Hematopoietic multipotent progenitor cell treated with erythropoietin and hydrocortisone succinate and interleukin-3 and kit ligand, for 15 days (in vitro differentiated cells): ENCODE measurements at regions not wholly inside any gene's neighbourhood (a gene's known extent, or its start where the extent isn't known, plus 50 kb on each side); places are given as distances from the start of the nearest gene placed in this dataset.
"Not testable (repeated sequence)": the region's sequence is repeated elsewhere in the genome, so short reads cannot be mapped to it uniquely, and the experiment has no call there.

Source experiments
- DNase-seq: peaks from one replicate; pipeline ENCODE4 v3.0.0-alpha.2; 2015; ENCODE audit warnings: low spot score

DNA sequence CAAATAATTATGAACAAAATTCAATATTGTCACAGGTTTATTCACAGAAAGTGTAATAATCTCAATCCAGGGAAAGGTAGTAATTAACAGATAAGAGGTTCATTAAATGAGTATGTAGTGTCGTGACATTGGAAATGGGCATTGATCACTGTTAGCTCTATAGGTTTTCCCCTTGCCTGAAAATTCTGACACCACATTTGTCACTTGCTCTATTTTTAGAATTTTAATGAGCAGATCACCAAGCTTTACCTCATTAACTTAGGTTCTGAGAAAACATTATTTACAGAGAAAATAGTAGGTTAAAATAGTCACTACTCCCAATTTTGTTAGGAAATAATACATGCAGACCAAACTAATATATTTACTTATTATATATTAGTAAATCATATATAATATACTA, 344.0 kb downstream of the DSC3 start:
- no peak for DNase-seq

DNA sequence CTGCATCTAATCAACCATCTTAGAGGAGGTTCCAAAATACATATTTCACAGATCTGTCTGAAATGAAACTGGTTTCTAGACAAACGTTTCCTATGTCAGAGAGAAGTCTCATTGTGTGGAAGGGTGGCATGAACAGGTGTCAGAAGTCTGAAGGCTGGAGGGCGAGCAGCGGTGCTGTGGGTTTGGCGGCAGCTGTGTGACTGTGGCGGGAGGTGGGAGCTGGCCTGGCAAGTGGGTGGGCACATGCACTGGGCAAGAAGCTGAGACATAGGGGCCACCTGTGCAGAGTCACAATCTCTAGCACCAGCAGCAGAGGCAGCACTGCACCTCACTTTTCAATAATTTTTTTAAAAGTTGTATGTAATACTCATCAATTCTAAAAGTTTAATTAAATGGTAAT, 346.3 kb downstream of the DSC3 start:
- no peak for DNase-seq

- DNase-seq = no peak
Observed at GRCh38 chr18:30694773-30695172, 347.8 kb downstream of the DSC3 start.

DNA sequence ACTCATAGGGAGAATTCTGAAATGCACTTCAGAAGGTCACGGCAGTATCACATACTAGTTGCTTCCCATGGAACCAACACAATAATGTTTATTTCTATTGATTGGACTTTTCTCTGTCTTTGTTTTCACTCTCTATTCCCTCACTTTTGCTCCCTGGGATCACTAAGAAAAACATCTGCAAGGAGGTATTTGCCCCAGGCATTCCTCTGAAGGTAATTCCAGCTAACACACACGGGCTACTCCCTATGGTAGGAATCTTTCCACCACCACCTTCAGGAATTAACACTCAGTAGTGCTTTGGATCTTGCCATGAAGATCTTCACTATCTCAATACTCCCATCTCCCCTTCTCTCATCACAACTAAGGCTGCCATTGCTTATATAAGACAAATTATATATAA, 353.3 kb downstream of the DSC3 start:
- DNase-seq = no peak

DNA sequence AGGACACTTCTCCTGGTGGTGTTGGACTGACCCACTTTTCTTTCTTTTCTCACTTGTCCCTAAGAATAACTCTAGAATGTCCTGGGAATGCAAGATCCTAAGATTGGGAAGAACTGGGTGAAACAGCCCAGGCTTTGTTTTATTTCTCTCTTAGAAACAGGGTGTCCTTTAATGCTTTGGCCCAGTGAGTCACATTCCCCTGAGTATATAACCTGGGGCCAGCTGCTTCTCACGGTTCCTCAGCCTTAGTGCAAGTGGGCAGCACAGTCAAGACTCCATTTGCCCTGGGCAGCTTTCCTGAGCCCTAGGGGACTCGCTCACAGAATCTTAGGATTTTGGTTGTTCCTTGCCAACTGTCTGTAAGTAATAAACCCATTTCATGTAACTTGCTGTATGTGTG, 355.0 kb downstream of the DSC3 start:
- DNase-seq = no peak

- DNase-seq = no peak
Observed at GRCh38 chr18:30684825-30685481, 357.6 kb downstream of the DSC3 start.

DNA sequence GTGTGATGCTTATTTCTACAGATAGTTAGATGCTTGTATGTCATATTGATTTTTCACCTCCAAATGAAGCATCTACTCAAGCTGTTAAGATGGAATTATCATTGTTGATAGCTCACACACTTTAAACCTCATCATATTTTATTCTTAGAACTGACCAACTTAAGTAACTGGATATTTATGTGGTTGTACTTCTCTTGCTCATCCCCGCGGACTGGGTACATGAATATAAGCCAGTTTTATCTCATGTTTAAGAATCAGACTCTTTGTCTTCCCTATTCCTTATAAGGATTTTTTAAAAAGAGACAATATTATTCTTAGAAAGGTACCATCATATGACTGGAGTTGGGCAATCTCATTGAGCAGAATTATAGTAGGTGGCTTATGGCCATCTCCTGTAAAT, 358.7 kb downstream of the DSC3 start:
- DNase-seq = no peak

DNA sequence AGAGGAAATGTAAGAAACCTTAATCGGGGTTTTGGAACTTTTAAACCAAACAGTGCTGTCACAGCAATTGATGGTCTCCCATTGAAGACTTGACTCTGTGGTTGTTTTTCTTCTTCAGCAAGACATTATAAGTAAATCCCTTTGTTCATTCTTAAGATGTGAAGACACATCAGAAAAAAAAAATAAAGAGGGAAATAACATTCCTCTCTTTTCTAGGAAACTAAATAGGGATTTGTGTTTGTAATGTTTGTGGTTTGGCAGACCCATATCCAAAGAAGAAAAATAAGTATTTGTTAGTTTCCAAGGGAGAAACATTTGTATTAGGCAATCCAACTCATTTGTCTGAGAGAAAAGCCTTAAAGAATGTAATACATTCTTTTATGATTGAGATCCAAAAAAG, 359.9 kb downstream of the DSC3 start:
- DNase-seq = no peak

DNA sequence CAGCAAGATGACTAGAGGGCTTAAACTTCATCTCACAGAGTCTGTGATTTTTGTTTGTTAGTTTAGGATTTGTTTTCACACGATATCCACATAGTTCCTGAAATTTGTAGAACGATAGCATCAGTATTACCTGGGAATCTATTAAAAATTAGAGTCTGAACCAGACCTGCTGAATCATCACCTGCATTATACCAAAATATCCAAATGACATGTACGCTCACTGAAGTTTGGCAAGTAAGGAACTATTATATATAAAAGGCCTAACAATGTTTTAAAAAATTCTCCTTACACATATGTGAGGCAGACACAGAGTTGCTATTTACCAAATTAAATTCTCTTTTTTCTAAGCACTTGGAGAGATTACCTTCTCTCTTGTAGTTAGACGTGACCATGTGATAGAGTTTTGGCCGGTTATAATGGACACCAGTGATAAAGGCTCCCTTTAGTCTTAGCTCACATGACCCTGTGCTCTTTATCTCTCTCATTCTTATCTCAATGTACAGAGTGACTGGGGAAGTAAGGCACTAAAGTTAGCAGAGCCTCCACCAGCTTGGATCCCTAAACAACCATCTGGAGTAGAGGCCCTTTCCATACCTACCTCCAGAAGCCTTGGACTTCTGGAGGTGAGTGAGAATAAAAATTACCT, 363.1 kb downstream of the DSC3 start:
- peak; percentile 4 for DNase-seq

DNA sequence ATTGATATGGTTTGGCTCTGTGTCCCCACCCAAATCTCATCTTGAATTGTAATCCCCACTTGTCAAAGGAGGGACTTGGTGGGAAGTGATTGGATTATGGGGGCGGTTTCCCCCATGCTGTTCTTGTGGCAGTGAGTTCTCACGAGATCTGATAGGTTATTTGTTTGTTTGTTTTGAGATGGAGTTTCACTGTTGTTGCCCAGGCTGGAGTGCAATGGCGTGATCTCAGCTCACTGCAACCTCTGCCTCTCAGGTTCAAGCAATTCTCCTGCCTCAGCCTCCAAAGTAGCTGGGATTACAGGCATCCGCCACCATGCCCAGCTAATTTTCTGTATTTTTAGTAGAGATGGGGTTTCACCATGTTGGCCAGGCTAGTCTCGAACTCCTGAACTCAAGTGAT, 364.7 kb downstream of the DSC3 start:
- DNase-seq = not testable (repeated sequence)

GRCh38 chr18:30676053-30676480, 366.5 kb downstream of the DSC3 start:
- peak; percentile 27 for DNase-seq

GRCh38 chr18:30675493-30675892, 367.0 kb downstream of the DSC3 start:
- DNase-seq = no peak

- DNase-seq = no peak
Observed at GRCh38 chr18:30675072-30675471, 367.5 kb downstream of the DSC3 start.

DNA sequence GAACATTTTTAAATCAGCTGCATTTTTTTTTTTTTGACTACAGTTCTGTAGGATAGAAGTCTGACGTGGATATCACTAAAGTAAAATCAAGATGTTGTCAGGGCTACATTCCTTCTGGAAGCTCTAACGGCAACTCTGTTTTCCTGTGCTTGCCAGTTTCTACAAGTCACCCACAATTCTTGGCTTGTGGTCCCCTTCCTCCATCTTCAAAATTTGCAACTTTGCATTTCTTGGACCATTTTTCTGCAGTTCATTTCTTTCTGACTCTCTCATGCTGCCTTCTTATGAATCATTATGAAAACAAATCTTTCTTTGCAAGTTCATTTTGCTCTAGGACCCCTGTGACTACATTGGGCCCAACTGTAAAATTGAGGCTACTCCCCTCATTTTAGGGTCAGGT, 367.9 kb downstream of the DSC3 start:
- DNase-seq = no peak

DNA sequence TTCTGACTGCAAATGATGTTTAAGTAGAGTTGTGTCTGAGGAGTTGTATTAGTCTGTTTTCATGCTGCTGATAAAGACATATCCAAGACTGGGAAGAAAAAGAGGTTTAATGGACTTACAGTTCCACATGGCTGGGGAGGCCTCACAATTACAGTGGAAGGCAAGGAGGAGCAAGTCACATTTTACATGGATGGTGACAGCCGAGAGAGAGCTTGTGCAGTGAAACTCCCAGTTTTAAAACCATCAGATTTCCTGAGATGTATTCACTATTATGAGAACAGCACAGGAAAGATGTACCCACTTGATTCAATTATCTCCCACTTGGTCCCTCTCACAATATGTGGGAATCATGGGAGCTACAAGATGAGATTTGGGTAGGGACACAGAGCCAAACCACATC, 370.1 kb downstream of the DSC3 start:
- DNase-seq = not testable (repeated sequence)

DNA sequence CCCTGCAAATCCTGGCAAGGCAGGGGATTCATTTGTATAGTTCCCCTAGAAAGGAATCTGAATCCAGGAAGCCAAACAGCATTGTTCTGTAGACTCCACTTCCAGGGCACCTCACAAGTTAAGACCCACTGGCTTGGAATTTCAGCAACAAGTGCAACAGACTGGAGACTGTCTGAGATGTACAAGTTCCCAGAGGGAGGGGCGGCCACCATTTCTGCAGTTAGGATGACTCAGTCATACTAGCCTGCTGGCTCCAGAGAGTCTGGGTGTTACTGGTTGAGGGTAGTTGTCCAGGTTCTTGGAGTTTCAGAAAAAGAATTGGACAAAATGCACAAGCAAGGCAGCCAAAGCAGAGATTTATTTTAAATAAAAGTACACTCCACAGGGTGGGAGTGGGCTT, 384.2 kb downstream of the DSC3 start:
- DNase-seq = no peak

GRCh38 chr18:30652387-30652786, 390.2 kb downstream of the DSC3 start:
- DNase-seq = no peak

GRCh38 chr18:30650499-30650898, 392.0 kb downstream of the DSC3 start:
- no peak for DNase-seq

GRCh38 chr18:30644158-30644557, 398.4 kb downstream of the DSC3 start:
- DNase-seq = no peak

DNA sequence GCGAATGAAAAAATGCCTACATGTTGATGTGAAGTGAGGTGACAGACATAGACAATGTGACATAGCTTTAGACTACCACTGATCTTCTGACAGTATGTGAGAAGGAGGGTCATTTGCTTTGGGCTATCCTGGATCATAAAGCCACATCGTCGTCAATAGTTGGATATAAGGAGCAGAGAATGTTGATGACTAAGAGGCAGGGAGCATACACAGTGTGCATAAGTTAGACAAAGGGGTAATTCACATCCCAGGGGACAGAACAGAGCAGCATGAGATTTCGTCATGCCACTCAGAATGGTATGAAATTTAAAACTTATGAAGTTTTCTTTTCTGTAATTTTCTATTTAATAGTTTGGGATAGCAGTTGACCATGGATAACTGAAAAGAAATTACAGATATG, 403.2 kb downstream of the DSC3 start:
- no peak for DNase-seq

DNA sequence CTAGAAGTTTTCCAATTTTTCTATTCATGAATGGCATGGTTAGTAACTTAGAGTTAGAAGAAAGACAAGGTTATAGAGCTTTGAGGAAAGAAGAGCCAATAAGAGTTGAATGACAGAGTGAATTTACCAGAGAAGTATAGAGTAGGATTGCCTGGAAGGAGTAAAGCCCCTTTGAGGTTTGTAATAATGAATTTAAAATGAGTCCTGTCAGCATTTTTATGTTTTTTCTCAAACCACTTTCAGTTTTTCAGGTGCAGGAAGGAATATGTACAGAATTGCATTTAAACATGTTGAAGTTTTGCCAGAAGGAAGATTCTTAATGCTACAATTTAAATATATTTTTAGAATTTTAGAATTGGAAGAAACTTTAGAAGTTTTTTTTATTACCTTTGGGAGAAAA, 408.3 kb downstream of the DSC3 start:
- DNase-seq = no peak

- no peak for DNase-seq
Observed at GRCh38 chr18:30632071-30632698, 410.4 kb downstream of the DSC3 start.

- no peak for DNase-seq
Observed at GRCh38 chr18:30625961-30626360, 416.6 kb downstream of the DSC3 start.
